ENCODE measurements at regions not wholly inside any gene's neighbourhood (a gene's known extent, or its start where the extent isn't known, plus 50 kb on each side); places are given as distances from the start of the nearest gene placed in this dataset.

- TF ChIP-seq CTCF (conservative IDR thresholded peaks at IDR 0.05; ENCODE audit: low read depth, low read length) (no peak), EZH2 (IDR thresholded peaks at IDR 0.05; ENCODE audit: borderline replicate concordance, low read depth, low read length, poor library complexity, severe bottlenecking) (no peak)
Observed at GRCh38 chr12:25404955-25405354, 148.1 kb downstream of the LMNTD1 start.
